HepG2 (cell line): ENCODE measurements at regions not wholly inside any gene's neighbourhood (a gene's known extent, or its start where the extent isn't known, plus 50 kb on each side); places are given as distances from the start of the nearest gene placed in this dataset.
A peak's percentile ranks its signal among the peaks of the same experiment; 100 is the strongest.

Experiments
- HNRNPH1 ChIP-seq: fragments of 200-400 bp; formaldehyde crosslinking; optimal IDR thresholded peaks from 2 replicates; pipeline ENCODE3; 2017; ENCODE audit warnings: mild to moderate bottlenecking, low read depth, low read length
- JUNB ChIP-seq: sonication (generic); formaldehyde crosslinking; IDR thresholded peaks from 2 replicates; pipeline ENCODE4 v1.8.0; 2022; ENCODE audit warnings: missing genetic modification reagents, mild to moderate bottlenecking, borderline replicate concordance
- SCMH1 ChIP-seq: sonication (generic); formaldehyde crosslinking; IDR thresholded peaks from 2 replicates; pipeline ENCODE4 v1.9.0; 2021; ENCODE audit warnings: missing genetic modification reagents, mild to moderate bottlenecking, borderline replicate concordance
- TBX2 ChIP-seq: sonication (generic); formaldehyde crosslinking; IDR thresholded peaks from 2 replicates; pipeline ENCODE4 v1.5.0; 2020; ENCODE audit warnings: missing genetic modification reagents, mild to moderate bottlenecking, borderline replicate concordance
- TOPORS ChIP-seq: sonication (generic); formaldehyde crosslinking; IDR thresholded peaks from 2 replicates; pipeline ENCODE4 v1.8.0; 2023; ENCODE audit warnings: mild to moderate bottlenecking, missing genetic modification reagents
- TSC22D2 ChIP-seq: sonication (generic); formaldehyde crosslinking; IDR thresholded peaks from 2 replicates; pipeline ENCODE4 v1.5.1; 2020; ENCODE audit warnings: missing genetic modification reagents, mild to moderate bottlenecking, borderline replicate concordance
- ZNF44 ChIP-seq: sonication (generic); formaldehyde crosslinking; IDR thresholded peaks from 2 replicates; pipeline ENCODE4 v1.5.1; 2020; ENCODE audit warnings: mild to moderate bottlenecking, missing genetic modification reagents
- TF ChIP-seq, protein P1 (sequence below), 2 experiments: fragments of 450-650 bp in 1 of 2; sonication (generic) in 1 of 2; formaldehyde crosslinking in 1 of 2; IDR thresholded peaks; 2 replicates each; pipeline versions ENCODE4 v1.6.1 to v1.8.0; 2016 to 2022; ENCODE audit warnings: antibody characterized with exemption in 1 of 2, mild to moderate bottlenecking in 1 of 2, missing genetic modification reagents in 1 of 2
- TF ChIP-seq, protein P2 (sequence below), 2 experiments: sonication (generic) in 1 of 2; formaldehyde crosslinking in 1 of 2; IDR thresholded peaks; 2 replicates each; pipeline versions ENCODE4 v1.6.1 to v1.9.0; 2014 to 2022; ENCODE audit warnings: antibody characterized with exemption in 1 of 2, borderline replicate concordance in 1 of 2, inconsistent platforms in 1 of 2, low read depth in 1 of 2, missing genetic modification reagents in 1 of 2
- TF ChIP-seq, protein P3 (sequence below): sonication (generic); formaldehyde crosslinking; IDR thresholded peaks from 2 replicates; pipeline ENCODE4 v1.4.0; 2020; ENCODE audit warnings: missing genetic modification reagents

DNA sequence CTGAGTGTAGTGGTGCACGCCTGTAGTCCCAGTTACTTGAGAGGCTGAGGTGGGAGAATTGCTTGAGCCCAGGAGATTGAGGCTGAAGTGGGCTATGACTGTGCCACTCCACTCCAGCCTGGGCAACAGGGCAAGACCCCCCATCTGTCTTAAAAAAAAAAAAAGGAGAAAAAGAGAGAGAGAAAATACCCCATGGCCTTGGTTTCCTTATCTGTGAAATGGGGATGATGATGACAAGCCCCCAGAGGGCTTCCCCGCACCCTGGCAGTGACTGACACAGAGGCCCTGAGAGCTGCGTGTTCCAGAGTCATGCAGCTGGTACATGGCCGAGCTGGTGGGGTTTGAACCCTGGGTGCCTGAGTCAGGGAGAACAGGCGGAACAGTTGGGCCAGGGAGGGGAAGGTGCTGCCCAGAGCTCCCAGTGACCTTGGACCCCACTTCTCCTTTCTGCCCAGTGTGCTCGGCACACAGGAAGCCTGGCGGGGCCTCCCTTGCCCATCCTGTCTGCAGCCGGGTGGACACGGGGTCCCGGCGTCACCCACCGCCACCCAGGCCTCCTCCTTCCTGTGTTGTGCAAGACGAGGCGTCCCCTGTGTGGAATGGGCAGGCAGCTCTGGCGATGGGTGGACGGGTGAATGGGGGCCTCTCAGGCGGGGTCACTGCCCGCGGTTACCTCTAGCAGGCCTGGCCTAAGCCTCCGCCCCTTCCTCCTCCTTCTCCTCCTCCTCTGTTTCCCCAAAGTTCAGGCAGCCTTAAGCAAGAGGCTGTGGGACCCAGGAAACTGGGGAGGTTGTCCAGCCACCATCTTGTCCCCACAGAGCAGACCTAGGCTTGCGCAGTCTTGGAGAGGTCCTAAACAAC is 84.2 kb downstream of the CEBPB start (continued):
- TF ChIP-seq, protein P1, sequence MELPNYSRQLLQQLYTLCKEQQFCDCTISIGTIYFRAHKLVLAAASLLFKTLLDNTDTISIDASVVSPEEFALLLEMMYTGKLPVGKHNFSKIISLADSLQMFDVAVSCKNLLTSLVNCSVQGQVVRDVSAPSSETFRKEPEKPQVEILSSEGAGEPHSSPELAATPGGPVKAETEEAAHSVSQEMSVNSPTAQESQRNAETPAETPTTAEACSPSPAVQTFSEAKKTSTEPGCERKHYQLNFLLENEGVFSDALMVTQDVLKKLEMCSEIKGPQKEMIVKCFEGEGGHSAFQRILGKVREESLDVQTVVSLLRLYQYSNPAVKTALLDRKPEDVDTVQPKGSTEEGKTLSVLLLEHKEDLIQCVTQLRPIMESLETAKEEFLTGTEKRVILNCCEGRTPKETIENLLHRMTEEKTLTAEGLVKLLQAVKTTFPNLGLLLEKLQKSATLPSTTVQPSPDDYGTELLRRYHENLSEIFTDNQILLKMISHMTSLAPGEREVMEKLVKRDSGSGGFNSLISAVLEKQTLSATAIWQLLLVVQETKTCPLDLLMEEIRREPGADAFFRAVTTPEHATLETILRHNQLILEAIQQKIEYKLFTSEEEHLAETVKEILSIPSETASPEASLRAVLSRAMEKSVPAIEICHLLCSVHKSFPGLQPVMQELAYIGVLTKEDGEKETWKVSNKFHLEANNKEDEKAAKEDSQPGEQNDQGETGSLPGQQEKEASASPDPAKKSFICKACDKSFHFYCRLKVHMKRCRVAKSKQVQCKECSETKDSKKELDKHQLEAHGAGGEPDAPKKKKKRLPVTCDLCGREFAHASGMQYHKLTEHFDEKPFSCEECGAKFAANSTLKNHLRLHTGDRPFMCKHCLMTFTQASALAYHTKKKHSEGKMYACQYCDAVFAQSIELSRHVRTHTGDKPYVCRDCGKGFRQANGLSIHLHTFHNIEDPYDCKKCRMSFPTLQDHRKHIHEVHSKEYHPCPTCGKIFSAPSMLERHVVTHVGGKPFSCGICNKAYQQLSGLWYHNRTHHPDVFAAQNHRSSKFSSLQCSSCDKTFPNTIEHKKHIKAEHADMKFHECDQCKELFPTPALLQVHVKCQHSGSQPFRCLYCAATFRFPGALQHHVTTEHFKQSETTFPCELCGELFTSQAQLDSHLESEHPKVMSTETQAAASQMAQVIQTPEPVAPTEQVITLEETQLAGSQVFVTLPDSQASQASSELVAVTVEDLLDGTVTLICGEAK (IDR thresholded peaks at IDR 0.05) = no peak
- TF ChIP-seq, protein P1 (CRISPR knock-in tag; IDR thresholded peaks at IDR 0.05) = peak; percentile 71; the same call in 1 of the 2 replicates
- TF ChIP-seq HNRNPH1 = peak; percentile 25
- TF ChIP-seq, protein P2, sequence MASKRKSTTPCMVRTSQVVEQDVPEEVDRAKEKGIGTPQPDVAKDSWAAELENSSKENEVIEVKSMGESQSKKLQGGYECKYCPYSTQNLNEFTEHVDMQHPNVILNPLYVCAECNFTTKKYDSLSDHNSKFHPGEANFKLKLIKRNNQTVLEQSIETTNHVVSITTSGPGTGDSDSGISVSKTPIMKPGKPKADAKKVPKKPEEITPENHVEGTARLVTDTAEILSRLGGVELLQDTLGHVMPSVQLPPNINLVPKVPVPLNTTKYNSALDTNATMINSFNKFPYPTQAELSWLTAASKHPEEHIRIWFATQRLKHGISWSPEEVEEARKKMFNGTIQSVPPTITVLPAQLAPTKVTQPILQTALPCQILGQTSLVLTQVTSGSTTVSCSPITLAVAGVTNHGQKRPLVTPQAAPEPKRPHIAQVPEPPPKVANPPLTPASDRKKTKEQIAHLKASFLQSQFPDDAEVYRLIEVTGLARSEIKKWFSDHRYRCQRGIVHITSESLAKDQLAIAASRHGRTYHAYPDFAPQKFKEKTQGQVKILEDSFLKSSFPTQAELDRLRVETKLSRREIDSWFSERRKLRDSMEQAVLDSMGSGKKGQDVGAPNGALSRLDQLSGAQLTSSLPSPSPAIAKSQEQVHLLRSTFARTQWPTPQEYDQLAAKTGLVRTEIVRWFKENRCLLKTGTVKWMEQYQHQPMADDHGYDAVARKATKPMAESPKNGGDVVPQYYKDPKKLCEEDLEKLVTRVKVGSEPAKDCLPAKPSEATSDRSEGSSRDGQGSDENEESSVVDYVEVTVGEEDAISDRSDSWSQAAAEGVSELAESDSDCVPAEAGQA (IDR thresholded peaks at IDR 0.05; ENCODE audit: low read depth) = peak; percentile 89
- TF ChIP-seq, protein P2 (CRISPR knock-in tag; IDR thresholded peaks at IDR 0.05; ENCODE audit: borderline replicate concordance) = no peak
- peak; percentile 88; the same call in 1 of the 2 replicates for TF ChIP-seq TBX2 (CRISPR knock-in tag)
- TF ChIP-seq, protein P3, sequence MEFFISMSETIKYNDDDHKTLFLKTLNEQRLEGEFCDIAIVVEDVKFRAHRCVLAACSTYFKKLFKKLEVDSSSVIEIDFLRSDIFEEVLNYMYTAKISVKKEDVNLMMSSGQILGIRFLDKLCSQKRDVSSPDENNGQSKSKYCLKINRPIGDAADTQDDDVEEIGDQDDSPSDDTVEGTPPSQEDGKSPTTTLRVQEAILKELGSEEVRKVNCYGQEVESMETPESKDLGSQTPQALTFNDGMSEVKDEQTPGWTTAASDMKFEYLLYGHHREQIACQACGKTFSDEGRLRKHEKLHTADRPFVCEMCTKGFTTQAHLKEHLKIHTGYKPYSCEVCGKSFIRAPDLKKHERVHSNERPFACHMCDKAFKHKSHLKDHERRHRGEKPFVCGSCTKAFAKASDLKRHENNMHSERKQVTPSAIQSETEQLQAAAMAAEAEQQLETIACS (CRISPR knock-in tag) = no peak
- 0 out of 2 replicates have a peak, but pooled peaks have one; percentile 73 for TF ChIP-seq ZNF44 (CRISPR knock-in tag)
- TF ChIP-seq TOPORS (CRISPR knock-in tag) = no peak
- no peak for TF ChIP-seq SCMH1 (CRISPR knock-in tag)
- TF ChIP-seq JUNB (CRISPR knock-in tag) = no peak
- TF ChIP-seq TSC22D2 (CRISPR knock-in tag) = no peak
